KMS-11 (cell line): ENCODE measurements at regions not wholly inside any gene's neighbourhood (a gene's known extent, or its start where the extent isn't known, plus 50 kb on each side); places are given as distances from the start of the nearest gene placed in this dataset.

Experiments used
- H2AFZ ChIP-seq: fragments of 200-600 bp; sonication (generic); 2 replicates; pipeline ENCODE4 v1.6.1; 2016; ENCODE audit warnings: antibody characterized with exemption, mixed run types, low read depth
- H3K27ac ChIP-seq: fragments of 200-600 bp; sonication (generic); 2 replicates; pipeline ENCODE4 v1.6.1; 2016; ENCODE audit warnings: mild to moderate bottlenecking, mixed run types
- H3K27me3 ChIP-seq: fragments of 200-600 bp; sonication (generic); 2 replicates; pipeline ENCODE4 v1.6.1; 2017; ENCODE audit warnings: mild to moderate bottlenecking, low read depth, mixed run types, moderate library complexity; ENCODE audit not compliant: insufficient read depth
- H3K36me3 ChIP-seq: fragments of 200-600 bp; sonication (generic); 2 replicates; pipeline ENCODE4 v1.6.1; 2017; ENCODE audit warnings: mild to moderate bottlenecking, mixed run types; ENCODE audit not compliant: insufficient read depth
- H3K4me1 ChIP-seq: fragments of 200-600 bp; sonication (generic); 2 replicates; pipeline ENCODE4 v1.6.1; 2016; ENCODE audit warnings: mild to moderate bottlenecking, low read depth, mixed run types; ENCODE audit not compliant: poor library complexity, severe bottlenecking
- H3K4me2 ChIP-seq: fragments of 200-600 bp; sonication (generic); 2 replicates; pipeline ENCODE4 v1.7.0; 2016; ENCODE audit warnings: mild to moderate bottlenecking, mixed run types
- H3K4me3 ChIP-seq: fragments of 200-600 bp; sonication (generic); IDR thresholded peaks from 2 replicates; pipeline ENCODE4 v1.6.1; 2017; ENCODE audit warnings: low read depth, low read length, mixed read lengths; ENCODE audit not compliant: insufficient read depth
- H3K79me2 ChIP-seq: fragments of 200-600 bp; sonication (generic); 2 replicates; pipeline ENCODE4 v1.6.1; 2016; ENCODE audit warnings: low read depth, mixed run types; ENCODE audit not compliant: insufficient read depth
- H3K9ac ChIP-seq: fragments of 200-600 bp; sonication (generic); 2 replicates; pipeline ENCODE4 v1.6.1; 2016; ENCODE audit warnings: mild to moderate bottlenecking, mixed run types
- H4K20me1 ChIP-seq: fragments of 200-600 bp; sonication (generic); 2 replicates; pipeline ENCODE4 v1.6.1; 2016; ENCODE audit warnings: mild to moderate bottlenecking, mixed run types; ENCODE audit not compliant: insufficient read depth
- CTCF ChIP-seq: fragments of 200-600 bp; sonication (generic); conservative IDR thresholded peaks from 2 replicates; pipeline ENCODE4 v1.6.1; 2017; ENCODE audit warnings: low read depth, mild to moderate bottlenecking, antibody characterized with exemption, low read length, moderate library complexity, mixed read lengths

DNA sequence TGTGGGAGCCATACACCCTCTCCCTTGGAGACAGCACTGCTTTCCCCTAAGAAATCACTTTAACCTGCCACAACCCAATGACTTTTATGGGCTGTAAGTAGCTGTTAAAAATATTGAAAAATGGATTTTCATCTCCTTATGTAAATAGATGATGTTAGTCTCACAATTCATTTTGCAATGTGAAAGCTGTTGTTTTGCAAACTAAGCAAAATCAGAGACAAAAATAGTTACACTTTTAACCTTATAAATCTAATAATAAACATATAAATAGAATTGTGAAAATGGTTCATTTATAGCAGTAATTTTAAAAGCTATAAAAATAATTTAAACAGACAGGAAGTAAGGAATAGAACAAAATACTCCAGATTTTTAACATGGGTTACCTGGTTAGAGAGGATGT, 268.8 kb upstream of the MAGI2 start:
- H3K4me1 ChIP-seq = no peaks in the 10 kb centered on the region
- H3K27ac ChIP-seq = no peak overlapping the region

GRCh38 chr7:79719216-79719615, 265.7 kb upstream of the MAGI2 start:
- Histone ChIP-seq H3K4me2 (no peak overlapping the region), H3K27me3 (no peaks in the 10 kb centered on the region), H2AFZ (no peak overlapping the region), H3K79me2 (no peaks in the 10 kb centered on the region), H3K36me3 (no peaks in the 10 kb centered on the region; the same call in 1 of the 2 replicates), H3K4me1 (no peaks in the 10 kb centered on the region), H4K20me1 (no peaks in the 10 kb centered on the region), H3K4me3 (no peak overlapping the region), H3K9ac (no peak overlapping the region), H3K27ac (no peak overlapping the region)
- no peak for TF ChIP-seq CTCF

More for the DNA sequence above, 268.8 kb upstream of the MAGI2 start:
- H3K9ac ChIP-seq = no peak overlapping the region
- H3K4me3 ChIP-seq = no peak overlapping the region
- no peaks in the 10 kb centered on the region for H3K27me3 ChIP-seq
- no peak overlapping the region for H2AFZ ChIP-seq
- H3K4me2 ChIP-seq = no peak overlapping the region
- no peaks in the 10 kb centered on the region for H4K20me1 ChIP-seq
- TF ChIP-seq CTCF = no peak
- no peaks in the 10 kb centered on the region for H3K79me2 ChIP-seq
- H3K36me3 ChIP-seq = no peaks in the 10 kb centered on the region; the same call in 1 of the 2 replicates

- no peaks in the 10 kb centered on the region for H3K79me2 ChIP-seq
- no peak overlapping the region for H3K4me2 ChIP-seq
- H4K20me1 ChIP-seq = no peaks in the 10 kb centered on the region
- H3K9ac ChIP-seq = no peak overlapping the region
- H3K4me1 ChIP-seq = no peaks in the 10 kb centered on the region
- no peaks in the 10 kb centered on the region; the same call in 1 of the 2 replicates for H3K36me3 ChIP-seq
- no peak overlapping the region for H3K27ac ChIP-seq
- no peaks in the 10 kb centered on the region for H3K27me3 ChIP-seq
- no peak overlapping the region for H2AFZ ChIP-seq
- TF ChIP-seq CTCF = no peak
- no peak overlapping the region for H3K4me3 ChIP-seq
These were observed 262.9 kb upstream of the MAGI2 start for GRCh38 chr7:79716329-79716728.

GRCh38 chr7:79714081-79714480, 260.6 kb upstream of the MAGI2 start:
- no peak overlapping the region for H2AFZ ChIP-seq
- H3K27ac ChIP-seq = no peak overlapping the region
- no peak overlapping the region for H3K4me2 ChIP-seq
- no peak overlapping the region for H3K4me3 ChIP-seq
- H4K20me1 ChIP-seq = no peaks in the 10 kb centered on the region
- no peaks in the 10 kb centered on the region for H3K36me3 ChIP-seq
- no peaks in the 10 kb centered on the region for H3K79me2 ChIP-seq
- H3K9ac ChIP-seq = no peak overlapping the region
- H3K4me1 ChIP-seq = no peaks in the 10 kb centered on the region
- no peak for TF ChIP-seq CTCF
- H3K27me3 ChIP-seq = no peaks in the 10 kb centered on the region
